ENCODE measurements at regions not wholly inside any gene's neighbourhood (a gene's known extent, or its start where the extent isn't known, plus 50 kb on each side); places are given as distances from the start of the nearest gene placed in this dataset.
A peak's percentile ranks its signal among the peaks of the same experiment; 100 is the strongest.

DNA sequence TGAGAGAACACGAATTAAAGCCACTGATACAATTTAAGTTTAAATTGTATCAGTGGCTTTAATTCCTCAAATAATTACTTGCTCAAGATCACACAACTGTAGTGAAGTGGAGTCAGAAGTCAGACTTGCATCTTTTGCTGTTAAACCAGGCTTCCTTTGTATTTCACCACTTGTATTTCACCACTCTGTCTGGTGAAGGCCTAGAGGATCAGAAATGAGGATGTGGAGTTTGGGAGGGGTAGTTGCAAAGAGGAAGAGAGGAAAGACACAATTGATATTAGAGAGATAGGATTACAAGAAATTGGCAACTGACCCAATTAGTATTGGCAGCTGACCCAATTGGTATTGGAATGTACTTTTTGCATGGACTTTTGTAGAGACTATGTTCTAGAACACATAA, 288.1 kb upstream of the GPR149 start:
- no peaks in the 10 kb centered on the region for H4K20me1 ChIP-seq
- H3K9me3 ChIP-seq = no peaks in the 10 kb centered on the region
- no peak overlapping the region for H3K4me3 ChIP-seq
- no peak overlapping the region for H3K9ac ChIP-seq
- H3K4me1 ChIP-seq = no peaks in the 10 kb centered on the region
- no peak overlapping the region for H3K4me2 ChIP-seq
- TF ChIP-seq Cebpa-rat (IDR thresholded peaks at IDR 0.05) = no peak
- no peaks in the 10 kb centered on the region for H3K27me3 ChIP-seq
- H3K36me3 ChIP-seq = no peaks in the 10 kb centered on the region
- no peak overlapping the region for H3K27ac ChIP-seq

DNA sequence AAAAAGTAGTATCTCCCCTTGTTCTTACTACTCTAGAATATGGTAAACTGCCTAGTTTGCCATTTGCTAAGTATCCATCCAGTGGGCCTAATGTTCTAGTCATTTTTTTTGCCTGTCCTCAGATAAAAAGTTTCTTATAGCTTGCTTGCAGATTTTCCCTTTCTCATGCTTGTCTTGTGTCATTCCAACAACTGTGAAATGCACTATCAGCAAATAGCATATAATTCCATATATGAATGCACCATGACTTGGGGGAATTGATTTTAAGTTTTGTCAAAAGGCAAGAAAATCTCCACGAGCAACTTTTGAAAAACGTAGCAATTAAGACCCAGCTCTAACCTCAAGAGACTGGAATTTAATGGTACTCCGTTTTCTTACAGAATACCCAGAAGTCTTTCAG, 286.2 kb upstream of the GPR149 start:
- no peak for TF ChIP-seq Cebpa-rat (IDR thresholded peaks at IDR 0.05)
- no peak overlapping the region for H3K27ac ChIP-seq

DNA sequence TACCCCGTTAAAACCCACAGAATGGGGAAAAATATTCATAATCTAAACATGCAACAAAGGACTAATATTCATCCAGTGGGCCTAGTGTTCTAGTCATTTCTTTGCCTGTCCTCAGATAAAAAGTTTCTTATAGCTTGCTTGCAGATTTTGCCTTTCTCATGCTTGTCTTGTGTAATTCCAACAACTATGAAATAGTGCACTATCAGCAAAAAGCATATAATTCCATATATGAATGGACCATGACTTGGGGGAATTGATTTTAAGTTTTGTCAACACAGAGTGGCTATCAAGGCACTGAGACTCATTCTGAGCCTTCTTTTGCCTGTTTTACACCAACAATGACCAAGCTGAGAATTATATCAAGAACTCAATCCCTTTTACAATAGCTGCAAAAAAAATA, 278.6 kb upstream of the GPR149 start:
- no peak overlapping the region for H3K4me3 ChIP-seq
- H3K9me3 ChIP-seq = no peaks in the 10 kb centered on the region
- H3K4me2 ChIP-seq = no peak overlapping the region
- no peak overlapping the region for H3K27ac ChIP-seq
- H3K27me3 ChIP-seq = no peaks in the 10 kb centered on the region
- H3K4me1 ChIP-seq = no peaks in the 10 kb centered on the region
- H3K9ac ChIP-seq = no peak overlapping the region
- no peak for TF ChIP-seq Cebpa-rat (IDR thresholded peaks at IDR 0.05)
- no peaks in the 10 kb centered on the region for H4K20me1 ChIP-seq
- no peaks in the 10 kb centered on the region for H3K36me3 ChIP-seq

More for the DNA sequence above, 286.2 kb upstream of the GPR149 start:
- H3K4me2 ChIP-seq = no peak overlapping the region
- H3K36me3 ChIP-seq = no peaks in the 10 kb centered on the region
- H3K4me1 ChIP-seq = no peaks in the 10 kb centered on the region
- no peaks in the 10 kb centered on the region for H3K27me3 ChIP-seq
- H3K9me3 ChIP-seq = no peaks in the 10 kb centered on the region
- H3K4me3 ChIP-seq = no peak overlapping the region
- H4K20me1 ChIP-seq = no peaks in the 10 kb centered on the region
- H3K9ac ChIP-seq = no peak overlapping the region

DNA sequence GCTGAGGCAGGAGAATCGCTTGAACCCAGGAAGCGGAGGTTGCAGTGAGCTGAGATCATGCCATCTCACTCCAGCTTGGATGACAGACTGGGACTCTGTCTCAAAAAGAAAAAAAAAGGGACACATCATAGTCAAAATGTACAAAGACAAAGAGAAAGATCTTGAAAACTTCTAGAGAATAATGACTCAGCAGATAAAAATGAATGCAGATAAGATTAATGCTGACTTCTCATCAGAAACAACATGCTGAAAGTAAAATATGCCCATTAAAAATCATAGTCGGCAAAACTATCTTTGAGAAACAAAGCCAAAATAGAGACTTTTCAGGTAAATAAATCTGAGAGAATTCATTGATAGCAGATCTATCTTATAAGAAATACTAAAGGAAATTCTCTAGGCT, 271.1 kb upstream of the GPR149 start:
- Histone ChIP-seq H3K4me2 (no peak overlapping the region), H3K9me3 (no peaks in the 10 kb centered on the region), H3K27me3 (no peaks in the 10 kb centered on the region), H3K4me1 (no peaks in the 10 kb centered on the region), H3K36me3 (no peaks in the 10 kb centered on the region), H3K9ac (no peak overlapping the region), H3K27ac (no peak overlapping the region), H4K20me1 (no peaks in the 10 kb centered on the region), H3K4me3 (no peak overlapping the region)
- TF ChIP-seq Cebpa-rat (IDR thresholded peaks at IDR 0.05) = no peak

DNA sequence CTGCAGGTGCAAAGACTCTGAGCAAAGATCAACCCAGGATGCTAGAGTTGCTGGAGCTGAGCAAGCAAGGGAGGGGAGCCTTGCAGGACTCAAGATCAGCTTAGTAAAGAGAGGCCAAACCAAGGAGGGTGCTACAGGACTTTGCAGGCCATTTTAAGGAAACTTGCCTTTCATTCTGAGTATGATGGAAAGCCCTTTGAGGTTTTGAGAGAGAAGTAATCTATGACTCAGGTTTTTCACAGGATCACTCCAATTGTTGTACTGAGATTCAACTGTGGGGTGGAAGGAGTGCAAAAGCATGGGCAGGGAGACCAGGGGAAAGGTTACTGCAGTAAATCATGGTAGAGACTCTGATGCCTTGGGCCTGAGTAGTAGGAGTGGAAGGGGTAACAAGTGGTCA, 260.4 kb upstream of the GPR149 start:
- Histone ChIP-seq H3K4me2 (no peak overlapping the region), H3K4me3 (no peak overlapping the region), H3K36me3 (no peaks in the 10 kb centered on the region), H3K27me3 (no peaks in the 10 kb centered on the region), H3K9ac (no peak overlapping the region), H3K4me1 (no peaks in the 10 kb centered on the region), H3K9me3 (no peaks in the 10 kb centered on the region), H3K27ac (no peak overlapping the region), H4K20me1 (no peaks in the 10 kb centered on the region)
- no peak for TF ChIP-seq Cebpa-rat (IDR thresholded peaks at IDR 0.05)

DNA sequence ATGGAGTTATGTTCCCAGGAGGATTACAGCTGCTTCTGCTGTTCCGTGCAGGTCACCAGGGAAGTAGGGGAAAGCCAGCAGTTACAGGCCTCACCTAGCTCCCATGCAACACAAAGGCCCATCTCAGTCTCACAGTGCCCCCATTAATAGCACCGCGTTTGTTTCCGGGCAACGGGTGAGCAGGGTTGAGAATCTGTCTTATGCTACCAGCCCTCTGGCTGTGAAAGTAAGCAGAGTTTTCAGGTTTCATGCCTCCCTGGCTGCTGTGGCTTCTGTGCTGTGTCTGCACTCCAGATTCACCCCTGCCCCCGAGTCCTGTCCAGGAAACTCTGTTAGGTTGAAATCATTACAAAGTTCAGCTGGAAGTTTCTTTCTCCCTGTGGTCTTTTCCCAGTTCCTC, 254.4 kb upstream of the GPR149 start:
- H3K4me1 ChIP-seq = peaks cover 11% of the 10 kb centered on the region
- no peak overlapping the region for H3K9ac ChIP-seq
- H3K4me2 ChIP-seq = peak overlapping the region; percentile 50
- no peaks in the 10 kb centered on the region for H3K27me3 ChIP-seq
- H3K4me3 ChIP-seq = no peak overlapping the region
- H3K27ac ChIP-seq = no peak overlapping the region
- H3K36me3 ChIP-seq = no peaks in the 10 kb centered on the region
- no peaks in the 10 kb centered on the region for H3K9me3 ChIP-seq
- H4K20me1 ChIP-seq = no peaks in the 10 kb centered on the region
- TF ChIP-seq Cebpa-rat (IDR thresholded peaks at IDR 0.05) = no peak

DNA sequence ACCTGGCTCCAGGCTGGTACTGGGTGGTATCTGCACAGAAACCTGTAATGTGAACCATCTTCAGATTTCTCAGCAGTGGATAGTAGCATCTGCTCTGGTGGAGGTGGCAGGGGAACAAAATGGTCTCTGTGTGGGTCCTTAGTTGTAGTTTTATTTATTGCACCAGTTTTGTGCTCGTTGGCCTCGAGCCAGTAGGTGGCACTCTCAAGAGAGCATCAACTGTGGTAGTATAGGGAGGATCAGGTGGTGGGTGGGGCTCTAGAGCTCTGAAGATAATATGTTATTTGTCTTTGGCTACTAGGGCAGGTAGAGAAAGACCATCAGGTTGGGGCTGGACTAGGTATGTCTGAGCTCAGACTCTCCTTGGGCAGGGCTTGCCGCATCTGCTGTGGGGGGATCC, 254.0 kb upstream of the GPR149 start:
- no peaks in the 10 kb centered on the region for H4K20me1 ChIP-seq
- peak overlapping the region; percentile 50 for H3K4me2 ChIP-seq
- H3K9me3 ChIP-seq = no peaks in the 10 kb centered on the region
- no peak overlapping the region for H3K27ac ChIP-seq
- no peaks in the 10 kb centered on the region for H3K27me3 ChIP-seq
- H3K36me3 ChIP-seq = no peaks in the 10 kb centered on the region
- H3K9ac ChIP-seq = no peak overlapping the region
- H3K4me3 ChIP-seq = no peak overlapping the region
- no peak for TF ChIP-seq Cebpa-rat (IDR thresholded peaks at IDR 0.05)
- peaks cover 11% of the 10 kb centered on the region for H3K4me1 ChIP-seq

DNA sequence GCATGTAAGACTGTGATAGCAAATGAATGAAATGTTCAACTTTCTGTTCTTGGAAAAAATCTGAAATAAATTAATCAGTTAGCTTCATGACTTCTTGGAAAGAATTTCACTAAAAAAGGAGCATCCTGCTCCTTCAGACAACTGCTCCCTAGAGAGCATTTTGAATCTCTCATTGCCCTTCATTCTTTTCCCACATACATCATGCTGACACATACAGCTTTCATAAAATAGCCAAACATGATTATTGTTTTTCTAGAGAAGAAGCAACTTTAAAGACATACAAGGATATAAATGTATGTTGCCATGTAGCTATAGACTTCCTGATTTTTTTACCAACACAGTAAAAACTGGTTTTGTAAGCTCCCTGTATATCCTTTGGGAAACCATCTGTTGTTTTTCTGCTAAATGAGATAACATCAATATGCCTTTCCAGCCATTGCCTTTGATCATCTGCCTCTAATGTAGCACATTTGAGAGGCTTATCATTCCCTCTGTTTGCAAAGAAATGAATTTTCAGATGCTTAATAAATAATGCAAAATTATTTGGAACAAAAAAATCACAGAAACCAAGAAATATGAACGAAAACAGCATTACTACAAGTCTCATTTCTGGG, 248.2 kb upstream of the GPR149 start:
- Histone ChIP-seq H3K4me2 (no peak overlapping the region), H3K36me3 (no peaks in the 10 kb centered on the region)

DNA sequence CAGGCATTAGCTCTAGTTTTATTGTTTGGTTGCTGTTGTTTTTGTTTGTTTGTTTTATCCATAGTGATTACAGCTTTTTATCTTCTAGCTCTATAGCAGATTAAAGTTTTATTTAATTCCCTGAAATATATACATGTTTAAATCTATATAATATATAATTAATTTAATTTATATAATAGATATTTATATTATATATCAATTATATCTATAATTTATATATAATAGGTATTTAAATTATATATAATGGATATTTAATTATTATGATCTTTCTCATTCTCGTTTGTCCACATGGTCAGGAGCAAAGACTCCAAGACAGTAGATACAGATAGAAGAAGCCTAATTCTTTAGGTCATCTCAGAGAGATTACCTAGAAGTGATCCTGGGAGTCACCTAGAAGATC, 238.8 kb upstream of the GPR149 start:
- no peaks in the 10 kb centered on the region for H4K20me1 ChIP-seq
- H3K4me3 ChIP-seq = no peak overlapping the region
- H3K4me1 ChIP-seq = no peaks in the 10 kb centered on the region
- H3K9ac ChIP-seq = no peak overlapping the region
- TF ChIP-seq Cebpa-rat (IDR thresholded peaks at IDR 0.05) = no peak
- no peaks in the 10 kb centered on the region for H3K36me3 ChIP-seq
- no peak overlapping the region for H3K27ac ChIP-seq
- H3K4me2 ChIP-seq = no peak overlapping the region
- H3K9me3 ChIP-seq = no peaks in the 10 kb centered on the region; the same call in 1 of the 2 replicates
- H3K27me3 ChIP-seq = no peaks in the 10 kb centered on the region

More for the DNA sequence above, 248.2 kb upstream of the GPR149 start:
- H3K27me3 ChIP-seq = no peaks in the 10 kb centered on the region
- no peaks in the 10 kb centered on the region for H3K4me1 ChIP-seq
- no peak for TF ChIP-seq Cebpa-rat (IDR thresholded peaks at IDR 0.05)
- no peak overlapping the region for H3K4me3 ChIP-seq
- no peaks in the 10 kb centered on the region for H3K9me3 ChIP-seq
- H3K27ac ChIP-seq = no peak overlapping the region
- H4K20me1 ChIP-seq = no peaks in the 10 kb centered on the region
- H3K9ac ChIP-seq = no peak overlapping the region

DNA sequence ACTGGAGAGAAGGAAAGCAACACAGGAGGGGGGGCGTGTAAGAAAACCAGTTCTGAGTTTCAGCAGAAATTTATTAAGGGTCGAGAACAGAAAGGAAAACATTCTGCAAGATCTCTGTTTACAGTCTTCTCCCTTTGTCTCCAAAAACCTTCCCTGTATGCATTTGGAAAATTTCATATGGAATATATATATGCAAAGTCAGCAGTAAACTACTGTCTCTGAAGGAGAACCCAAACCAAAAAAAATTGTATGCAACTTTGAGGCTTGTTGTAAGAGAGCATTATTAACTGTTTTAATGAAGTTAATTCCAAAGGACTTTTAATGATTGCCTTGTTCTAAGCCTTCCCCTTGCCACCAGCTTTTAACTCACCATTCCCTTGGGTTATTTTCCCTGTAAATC, 238.2 kb upstream of the GPR149 start:
- no peak overlapping the region for H3K4me2 ChIP-seq
- no peak overlapping the region for H3K9ac ChIP-seq
- H3K27ac ChIP-seq = no peak overlapping the region
- no peak overlapping the region for H3K4me3 ChIP-seq
- no peaks in the 10 kb centered on the region for H3K36me3 ChIP-seq
- no peaks in the 10 kb centered on the region for H3K4me1 ChIP-seq
- no peaks in the 10 kb centered on the region for H4K20me1 ChIP-seq
- TF ChIP-seq Cebpa-rat (IDR thresholded peaks at IDR 0.05) = no peak
- H3K9me3 ChIP-seq = no peaks in the 10 kb centered on the region; the same call in 1 of the 2 replicates
- no peaks in the 10 kb centered on the region for H3K27me3 ChIP-seq

DNA sequence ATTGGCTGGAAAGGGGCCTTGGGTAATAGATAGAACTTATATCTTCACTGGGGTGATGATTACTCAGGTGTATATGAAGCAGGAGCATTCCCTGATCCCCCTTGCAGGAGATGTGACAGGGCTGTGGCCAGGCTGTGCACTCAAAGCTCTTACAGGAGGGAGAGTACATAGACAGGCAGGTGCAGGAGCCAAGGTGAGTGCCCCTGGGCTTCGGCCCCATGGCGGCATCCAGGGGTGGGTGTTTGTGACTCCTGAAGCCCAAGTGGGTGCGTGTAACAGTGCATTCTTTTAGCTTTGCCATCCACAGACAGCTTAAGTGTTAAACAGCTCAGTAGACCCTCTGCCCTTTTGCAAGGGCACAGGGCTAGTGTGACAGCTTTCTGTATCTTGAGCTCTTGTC, 236.6 kb upstream of the GPR149 start:
- Histone ChIP-seq H3K4me3 (no peak overlapping the region), H3K4me2 (no peak overlapping the region), H3K27ac (no peak overlapping the region), H3K9me3 (no peaks in the 10 kb centered on the region; the same call in 1 of the 2 replicates), H3K27me3 (no peaks in the 10 kb centered on the region), H4K20me1 (no peaks in the 10 kb centered on the region), H3K4me1 (no peaks in the 10 kb centered on the region), H3K36me3 (no peaks in the 10 kb centered on the region), H3K9ac (no peak overlapping the region)
- no peak for TF ChIP-seq Cebpa-rat (IDR thresholded peaks at IDR 0.05)

Data from BLaER1 (cell line).